GM21423 (cell line): ENCODE measurements at regions not wholly inside any gene's neighbourhood (a gene's known extent, or its start where the extent isn't known, plus 50 kb on each side); places are given as distances from the start of the nearest gene placed in this dataset.

Experiments used
- ATAC-seq: cut with Tn5 transposase; IDR thresholded peaks from one replicate; pipeline ENCODE4 v1.9.1; 2021; ENCODE audit warnings: mild to moderate bottlenecking, moderate library complexity; ENCODE audit not compliant: unreplicated experiment

DNA sequence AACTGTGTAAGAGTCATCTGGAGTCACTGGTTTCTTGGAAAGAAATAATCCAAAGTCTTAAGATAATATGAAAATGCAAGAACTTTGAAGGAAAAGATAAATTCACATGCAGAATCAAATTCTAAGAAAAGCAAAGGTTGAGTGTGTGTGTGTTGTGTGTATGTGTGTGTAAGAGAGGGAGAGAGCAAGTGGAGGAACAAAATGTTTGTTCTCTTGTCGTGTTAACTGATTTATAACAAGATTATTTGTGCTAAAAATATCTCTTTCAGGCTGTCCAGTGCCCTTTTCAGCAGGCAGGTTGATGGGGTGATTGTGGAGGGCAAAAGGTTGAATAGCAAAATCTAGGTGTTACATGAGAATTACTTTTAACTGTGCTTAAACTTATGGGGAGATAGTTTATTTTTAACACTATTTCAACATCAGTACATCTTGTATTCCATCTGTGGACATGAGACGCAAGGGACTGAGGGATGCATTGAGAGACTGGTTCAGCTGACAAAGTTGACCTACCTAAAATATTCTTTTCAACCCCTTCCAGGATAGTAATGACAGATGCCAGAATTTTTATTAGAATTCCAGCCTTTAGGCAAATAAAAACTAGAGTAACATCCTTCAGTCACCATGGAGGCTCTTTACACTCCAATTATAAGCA is 342.4 kb upstream of the CD180 start:
- ATAC-seq: no peak

DNA sequence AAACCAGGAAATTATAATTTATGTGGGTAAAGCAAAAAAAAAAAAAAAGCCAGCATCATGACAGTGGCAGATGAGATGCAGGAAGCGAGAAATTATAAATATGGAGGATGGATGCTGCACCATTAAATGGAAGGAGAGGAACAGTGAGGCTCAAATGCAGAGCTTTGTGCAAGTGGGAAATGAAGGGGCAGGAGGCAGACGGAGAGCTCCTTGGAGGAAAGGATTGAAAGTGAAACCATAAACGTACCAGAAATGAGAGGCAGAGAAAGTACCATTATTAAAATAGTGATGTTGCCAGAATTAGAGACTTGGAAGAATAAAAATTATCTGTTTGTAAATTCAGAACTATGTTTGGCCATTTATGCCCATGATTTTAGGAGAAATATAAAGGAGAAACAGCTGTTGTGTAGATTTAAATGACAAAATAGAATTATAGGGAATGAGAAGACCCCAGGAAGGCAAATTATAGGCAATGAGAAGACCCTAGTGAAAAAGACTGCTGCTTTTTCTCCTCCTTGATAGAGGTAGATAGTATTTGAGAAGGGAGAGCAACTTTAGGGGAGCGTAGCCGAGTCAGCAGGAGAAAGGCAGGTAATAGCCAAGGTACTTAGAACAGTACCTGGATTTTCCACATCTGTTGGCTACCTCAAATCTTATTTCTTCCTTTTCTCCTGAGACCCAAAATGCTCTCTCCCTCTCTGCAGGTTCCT is 341.0 kb upstream of the CD180 start:
- ATAC-seq: no peak

DNA sequence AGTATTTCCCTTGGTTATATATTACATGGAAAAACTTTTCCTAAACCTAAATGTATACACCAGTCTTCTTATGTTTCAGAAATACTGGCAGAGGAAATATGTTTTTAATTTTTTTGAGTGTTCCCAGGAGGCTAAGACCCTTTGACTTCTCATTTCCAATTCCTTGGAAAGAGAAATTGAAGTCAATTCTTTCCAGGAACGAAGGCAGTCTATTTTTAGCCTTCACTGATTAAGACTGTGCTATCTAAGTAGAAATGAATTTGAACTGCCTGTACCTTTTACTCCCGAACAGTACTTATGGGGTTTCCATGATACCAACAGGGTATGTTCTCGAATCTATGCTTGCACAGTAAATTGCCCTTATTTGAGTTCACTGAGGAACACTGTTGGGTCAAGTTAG is 340.3 kb upstream of the CD180 start:
- no peak for ATAC-seq

DNA sequence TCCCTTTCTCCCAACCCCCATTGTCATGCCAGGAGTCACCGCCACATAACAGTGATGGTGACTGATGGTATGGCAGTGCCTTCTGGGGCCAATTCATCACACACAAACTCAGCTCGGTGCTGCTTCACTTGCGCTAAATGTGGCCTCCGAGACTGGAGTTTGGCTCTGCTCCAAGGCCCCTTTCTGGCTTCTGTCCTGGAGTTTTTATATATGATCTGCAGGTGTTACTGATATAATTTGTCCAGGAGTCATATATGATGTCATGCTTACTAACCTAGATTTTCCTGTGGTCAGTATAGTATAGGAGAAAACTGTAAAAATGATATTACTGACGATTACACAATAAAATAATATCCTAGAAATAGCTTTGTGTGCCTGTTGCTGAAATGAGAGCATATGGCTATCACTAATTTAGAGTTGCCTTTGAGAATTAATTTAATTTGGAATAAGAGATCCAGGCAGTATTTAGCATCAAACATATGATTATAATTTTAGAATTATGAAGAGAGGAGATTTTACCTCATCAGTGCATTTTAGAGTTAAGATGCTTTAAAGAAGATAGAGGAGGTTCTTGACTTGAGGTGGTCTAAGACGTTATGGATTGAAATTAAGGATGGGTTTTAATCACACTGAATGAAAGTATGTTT is 334.1 kb upstream of the CD180 start:
- no peak for ATAC-seq

DNA sequence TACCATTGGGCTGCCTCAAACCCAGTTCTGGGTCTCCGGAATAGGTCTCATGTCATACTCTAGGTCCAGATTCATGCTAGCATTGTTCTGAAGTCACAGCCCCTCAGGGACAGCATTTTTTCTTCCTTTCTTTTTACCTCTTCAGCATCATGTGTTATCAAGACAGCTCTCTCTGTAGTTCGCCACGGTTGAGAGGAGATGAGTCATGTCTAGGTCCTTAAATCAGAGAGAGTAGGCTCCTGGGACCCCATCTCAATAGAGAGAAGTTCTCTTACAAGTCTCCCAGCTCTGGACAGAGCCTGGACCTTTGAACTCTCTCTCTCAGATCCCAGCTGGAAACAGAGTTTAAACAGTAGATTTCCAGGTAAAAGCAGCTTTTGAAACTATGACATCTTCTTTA is 332.4 kb upstream of the CD180 start:
- no peak for ATAC-seq

DNA sequence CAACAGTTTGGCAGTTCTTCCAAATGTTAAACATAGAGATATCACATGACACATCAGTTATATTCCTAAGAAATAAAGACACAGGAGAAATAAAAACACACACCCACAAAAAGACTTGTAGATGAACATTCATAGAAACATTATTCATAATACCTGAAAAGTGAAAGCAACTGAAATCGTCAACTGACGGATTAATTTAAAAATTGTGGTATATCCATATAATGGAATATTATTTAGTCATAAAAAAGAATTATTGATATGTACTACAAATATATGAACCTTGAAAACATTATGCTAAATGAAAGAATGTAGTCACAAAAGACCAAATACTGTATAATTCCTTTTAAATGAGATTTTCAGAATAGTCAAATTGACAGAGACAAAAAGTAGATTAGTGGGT is 330.2 kb upstream of the CD180 start:
- no peak for ATAC-seq

DNA sequence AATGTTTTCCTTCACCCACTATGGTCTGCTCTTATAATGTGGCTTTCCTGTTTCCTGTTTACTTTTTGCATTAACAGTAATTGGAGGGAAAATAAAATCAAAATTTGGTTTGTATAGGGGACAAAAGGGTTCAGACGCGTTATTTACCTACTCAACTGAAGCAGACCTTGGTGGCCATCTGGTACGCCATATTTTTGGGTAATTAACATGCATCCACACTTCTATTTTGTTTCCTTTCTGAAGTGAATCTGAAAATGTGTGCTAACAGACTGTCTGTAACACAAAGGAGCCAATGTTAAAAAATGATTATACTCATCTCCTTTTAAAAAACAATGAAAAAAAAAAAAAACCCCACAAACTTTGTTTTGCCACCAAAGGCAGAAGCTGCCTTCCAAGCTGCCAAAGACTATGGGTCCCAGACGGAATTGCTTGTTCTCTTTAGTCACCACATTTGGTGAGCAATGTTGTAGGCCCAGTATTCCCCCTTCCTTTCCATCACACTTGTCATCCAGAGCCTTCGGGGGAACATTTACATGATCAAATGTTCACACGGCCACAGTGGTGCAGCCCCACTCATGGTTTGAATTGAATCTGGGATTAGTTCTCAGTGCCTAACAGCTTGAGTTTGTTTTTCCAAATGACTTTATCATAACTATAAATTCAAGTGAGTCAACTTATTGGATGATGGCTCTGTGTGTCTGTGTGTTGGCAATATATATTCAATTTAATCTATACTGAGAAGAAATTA is 323.7 kb upstream of the CD180 start:
- no peak for ATAC-seq

DNA sequence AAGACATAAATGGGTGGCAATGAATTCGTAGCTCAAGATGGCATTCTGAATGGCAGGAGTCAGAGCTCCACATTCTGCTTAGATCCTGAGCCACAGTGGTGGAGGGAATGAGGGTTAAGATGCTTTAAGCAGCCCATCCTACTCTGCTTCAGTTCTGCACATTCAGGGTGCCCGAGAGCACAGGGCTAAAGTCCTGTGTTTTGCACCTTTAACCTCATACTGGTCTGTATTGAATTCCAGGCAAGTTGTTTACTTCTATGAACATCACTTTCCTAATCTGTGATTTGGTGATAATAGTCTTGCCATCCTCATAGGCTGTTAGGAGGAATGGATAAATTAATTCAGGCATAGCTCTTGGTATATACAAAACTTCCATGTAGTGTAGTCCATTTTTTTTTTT is 321.6 kb upstream of the CD180 start:
- no peak for ATAC-seq

DNA sequence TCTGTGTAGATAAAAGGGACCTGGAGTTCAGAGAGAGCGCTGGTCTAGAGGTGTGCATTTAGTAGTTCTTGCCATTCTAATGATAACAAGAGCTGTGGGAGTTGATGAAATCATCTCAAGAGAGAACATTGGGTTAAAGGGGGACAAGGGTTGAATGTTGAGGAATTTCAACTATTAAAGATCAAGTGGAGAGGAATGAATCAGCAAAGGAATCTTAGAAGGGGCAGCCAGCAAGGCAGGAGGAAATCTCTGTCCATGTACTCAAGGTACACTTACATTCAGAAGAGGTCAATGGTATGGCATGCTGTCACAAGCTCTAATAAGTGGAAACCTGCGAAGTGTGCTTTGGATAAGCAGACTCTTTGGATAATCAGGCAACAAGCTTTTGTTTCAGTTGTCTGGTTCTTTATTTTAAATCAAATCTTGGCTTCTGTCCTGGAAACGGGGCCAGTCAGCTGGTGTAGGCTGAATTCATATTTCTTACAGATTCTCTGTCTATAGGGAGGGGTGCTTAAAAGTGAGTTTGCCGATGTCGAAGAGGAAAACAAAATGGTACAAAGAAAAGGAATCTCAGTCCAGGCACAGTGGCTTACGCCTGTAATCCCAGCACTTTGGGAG is 320.5 kb upstream of the CD180 start:
- ATAC-seq: no peak

DNA sequence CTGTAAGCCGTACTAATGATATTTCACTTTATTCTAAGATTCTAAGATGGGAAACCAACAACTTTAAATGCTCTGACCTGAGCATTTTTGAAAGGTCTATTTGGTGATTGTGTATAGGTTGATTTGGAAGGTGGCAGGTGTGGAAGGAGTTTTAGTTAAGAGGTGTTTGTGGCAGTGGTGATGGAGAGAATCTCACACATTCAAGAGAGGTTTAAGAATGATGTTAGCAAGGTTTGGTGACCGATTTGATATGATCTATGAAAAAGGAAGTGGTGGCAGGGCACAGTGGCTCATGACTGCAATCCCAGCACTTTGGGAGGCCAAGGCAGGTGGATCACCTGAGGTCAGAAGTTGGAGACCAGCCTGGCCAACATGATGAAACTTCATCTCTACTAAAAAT is 319.2 kb upstream of the CD180 start:
- no peak for ATAC-seq

DNA sequence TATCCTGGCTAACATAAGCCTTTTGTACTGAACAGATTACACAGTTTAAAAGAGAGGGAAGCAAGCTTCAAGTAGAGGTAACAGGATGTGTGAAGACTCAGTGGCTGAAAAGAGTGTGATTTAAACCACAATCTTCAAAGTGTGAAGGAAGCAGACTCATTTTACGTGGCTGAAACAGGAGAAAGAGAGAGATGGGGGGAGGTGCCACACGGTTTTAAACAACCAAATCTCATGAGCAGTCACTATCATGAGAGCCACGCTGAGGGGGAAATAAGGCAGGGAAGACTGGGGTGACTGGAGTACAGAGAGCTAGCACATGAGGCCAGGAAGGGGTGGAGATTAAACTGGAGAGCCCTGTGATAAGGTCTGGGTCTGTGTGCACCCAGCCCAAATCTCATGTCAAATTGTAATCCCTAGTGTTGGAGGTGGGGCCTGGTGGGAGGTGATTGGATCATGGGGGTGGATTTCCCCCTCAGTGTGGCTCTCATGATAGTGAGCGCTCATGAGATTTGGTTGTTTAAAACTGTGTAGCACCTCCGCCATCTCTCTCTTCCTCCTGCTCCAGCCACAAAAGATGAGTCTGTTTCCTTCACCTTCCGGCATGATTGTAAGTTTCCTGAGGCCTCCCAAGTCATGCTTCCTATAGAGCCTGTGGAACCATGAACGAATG is 318.6 kb upstream of the CD180 start:
- ATAC-seq: no peak

DNA sequence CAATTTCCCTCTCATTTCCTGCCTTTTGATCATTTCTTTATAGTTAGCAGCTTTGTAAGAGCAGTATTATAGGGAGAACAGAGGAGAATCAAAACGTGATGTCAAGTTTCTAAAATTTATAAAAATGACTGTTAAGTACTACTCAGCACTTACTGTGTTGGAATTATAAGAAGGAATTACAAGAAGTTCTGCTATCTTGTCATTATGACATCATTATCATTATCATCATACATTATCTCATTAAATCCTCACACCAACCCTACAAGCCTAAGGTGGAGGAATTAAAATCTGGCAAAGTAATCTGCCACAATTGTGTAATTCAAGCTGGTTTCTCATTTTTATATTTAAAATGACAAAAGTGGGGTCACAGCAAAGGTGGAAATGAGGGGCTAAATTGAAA is 316.2 kb upstream of the CD180 start:
- ATAC-seq: no peak

DNA sequence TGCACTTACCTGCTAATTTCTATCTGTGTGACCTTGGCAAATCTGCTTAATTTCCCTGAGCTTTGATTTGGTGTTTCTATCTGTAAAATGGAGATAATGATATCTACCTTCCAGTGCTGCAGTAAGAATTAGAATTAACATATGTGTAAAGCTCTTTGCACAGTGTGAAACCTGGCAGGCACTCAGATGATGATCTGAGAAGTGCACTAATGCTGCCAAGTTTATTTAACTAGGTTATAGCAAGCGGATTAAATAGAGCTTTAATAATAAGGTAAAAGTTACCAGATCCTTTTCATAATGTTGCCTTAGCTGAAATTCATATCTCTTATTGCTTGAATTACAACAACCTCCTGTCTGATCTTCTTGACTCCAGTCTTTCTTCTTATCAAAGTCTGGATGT is 315.3 kb upstream of the CD180 start:
- ATAC-seq: no peak

DNA sequence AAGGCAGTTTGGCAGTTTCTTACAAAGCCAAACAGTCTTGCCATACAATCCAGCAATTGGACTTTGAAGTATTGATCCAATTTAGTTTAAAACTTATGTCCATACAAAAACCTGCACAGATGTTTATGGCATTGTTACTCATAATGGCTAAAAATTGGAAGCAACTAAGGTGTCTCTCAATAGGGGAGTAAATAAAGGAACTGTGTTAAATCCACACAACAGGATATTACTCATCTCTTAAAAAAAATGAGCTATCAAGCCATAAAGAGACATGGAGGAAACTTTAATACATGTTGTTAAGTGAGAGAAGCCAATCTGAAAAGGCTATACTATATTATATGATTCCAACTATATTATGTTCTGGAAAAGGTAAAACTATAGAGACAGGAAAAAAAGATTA is 313.6 kb upstream of the CD180 start:
- ATAC-seq: no peak

DNA sequence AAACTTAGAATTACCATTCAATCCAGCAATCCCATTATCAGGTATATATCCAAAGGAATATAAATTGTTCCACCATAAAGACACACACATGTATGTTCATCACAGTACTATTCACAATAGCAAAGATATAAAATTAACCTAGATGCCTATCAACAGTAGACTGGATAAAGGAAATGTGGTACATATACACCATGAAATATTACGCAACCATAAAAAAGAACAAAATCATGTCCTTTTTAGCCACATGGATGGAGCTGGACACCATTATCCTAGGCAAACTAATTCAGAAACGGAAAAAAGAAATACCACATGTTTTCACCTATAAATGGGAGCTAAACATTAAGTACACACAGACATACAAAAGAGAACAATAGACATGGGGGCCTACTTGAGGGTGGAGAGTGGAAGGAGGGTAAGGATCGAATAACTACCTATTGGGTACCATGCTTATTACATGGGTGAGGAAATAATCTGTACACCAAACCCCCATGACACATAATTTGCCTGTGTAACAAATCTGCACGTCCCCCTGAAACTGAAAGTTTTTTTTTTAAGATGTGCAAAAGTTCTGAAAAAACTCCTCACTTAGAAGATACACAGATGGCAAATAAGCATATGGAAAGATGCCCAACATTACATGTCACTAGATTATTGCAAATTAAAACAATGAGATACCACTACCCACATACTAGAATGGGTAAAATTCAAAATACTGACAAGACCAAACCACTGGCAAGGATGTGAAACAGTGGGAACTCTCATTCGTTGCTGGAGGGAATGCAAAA is 313.0 kb upstream of the CD180 start:
- no peak for ATAC-seq

DNA sequence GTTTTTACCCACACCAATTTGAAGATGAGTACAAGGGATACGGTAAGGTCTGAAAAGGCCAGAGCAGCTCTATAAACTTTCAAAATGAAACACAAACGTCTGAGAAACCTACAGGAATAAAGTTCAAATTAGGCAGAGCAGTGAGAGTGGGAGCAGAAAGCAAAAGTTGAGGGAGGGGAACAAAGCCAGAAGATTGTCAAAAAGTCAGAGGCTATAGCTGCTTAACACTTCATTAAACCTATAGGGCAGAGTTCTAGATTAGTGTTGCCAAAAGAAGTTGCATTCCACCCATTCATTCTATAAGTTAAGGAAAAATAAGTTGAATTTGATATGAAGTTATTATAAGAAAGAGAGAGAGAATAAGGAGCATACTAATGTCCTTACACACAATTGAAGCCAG is 309.6 kb upstream of the CD180 start:
- ATAC-seq: no peak

DNA sequence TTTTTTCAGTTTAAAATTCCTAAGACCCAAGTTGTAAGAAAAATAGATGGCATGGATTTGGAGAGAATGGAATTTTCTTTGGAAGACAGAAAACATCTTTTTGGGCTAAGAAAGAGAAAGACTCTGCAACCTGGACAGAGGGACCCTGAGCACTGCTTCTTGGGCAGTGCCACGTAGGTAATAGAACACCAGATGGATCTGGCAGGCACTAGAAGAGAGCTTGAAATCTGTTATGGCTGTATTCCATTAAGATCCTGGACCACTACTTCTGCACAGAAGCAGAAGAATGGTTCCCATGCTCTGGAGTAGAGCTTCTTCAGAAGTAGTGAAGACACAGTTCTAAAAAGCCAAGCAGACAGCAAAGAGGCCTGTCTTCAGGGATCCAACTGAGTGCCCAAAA is 306.4 kb upstream of the CD180 start:
- ATAC-seq: no peak

DNA sequence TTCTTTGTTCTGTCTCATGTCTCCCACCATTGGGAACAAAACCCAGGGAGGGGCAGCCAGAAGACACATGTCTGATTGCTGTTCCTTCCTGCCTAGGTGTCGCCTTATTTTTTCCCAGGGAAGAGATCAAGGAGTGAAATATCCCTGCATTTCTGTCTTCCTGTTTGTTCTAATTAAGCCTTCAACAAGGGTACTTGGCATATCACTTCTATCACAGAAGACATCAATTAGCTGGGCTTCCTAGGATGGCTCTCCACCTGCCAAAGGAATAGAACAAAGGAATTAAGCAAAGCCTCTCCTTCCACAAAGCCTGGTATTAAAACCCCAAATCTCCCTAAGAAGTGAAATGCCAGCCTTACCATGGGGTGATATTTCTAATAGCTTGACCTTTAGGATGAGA is 299.5 kb upstream of the CD180 start:
- no peak for ATAC-seq

DNA sequence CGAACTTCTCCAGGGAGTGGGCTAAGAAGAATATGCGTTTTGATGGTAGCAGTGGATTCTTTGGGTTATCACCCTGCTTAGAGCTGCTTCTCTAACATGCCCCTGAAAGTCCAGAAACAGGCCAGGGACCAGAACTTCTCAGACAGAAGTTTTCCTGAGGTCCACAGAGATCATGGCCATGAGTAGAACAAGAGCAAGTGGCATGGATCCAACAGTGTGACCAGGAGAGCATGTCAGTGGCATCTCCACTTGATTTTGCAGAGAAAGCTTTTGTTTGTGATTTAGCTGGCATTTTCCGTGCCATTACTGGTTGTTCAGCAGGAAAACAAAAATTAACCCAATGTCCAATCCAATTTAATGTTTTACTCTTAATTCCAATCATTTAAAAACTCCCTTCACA is 298.5 kb upstream of the CD180 start:
- no peak for ATAC-seq
